ENCODE measurements at regions not wholly inside any gene's neighbourhood (a gene's known extent, or its start where the extent isn't known, plus 50 kb on each side); places are given as distances from the start of the nearest gene placed in this dataset.

DNA sequence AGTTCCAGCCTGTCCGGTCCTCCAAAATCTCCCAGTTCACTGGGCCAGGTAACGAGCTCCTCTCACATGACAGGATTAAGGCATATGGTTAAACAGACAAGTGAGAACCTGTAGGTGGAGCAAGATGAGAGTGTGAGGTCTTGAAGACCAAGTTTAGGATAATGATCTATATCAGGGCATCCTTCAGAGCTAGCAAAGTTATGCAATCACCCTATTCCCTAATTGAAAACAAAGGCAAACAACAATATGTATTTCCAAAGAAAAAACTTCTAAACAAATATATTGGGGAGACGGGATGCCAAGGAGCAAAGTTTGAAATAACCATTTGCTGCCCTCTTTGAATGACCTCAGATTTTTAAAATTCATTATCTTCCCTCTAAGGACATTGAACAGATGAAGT is 571.2 kb downstream of the BCL11B start:
- H3K4me1 ChIP-seq (replicated peaks), result no peaks in the 10 kb centered on the region
- WGBS, result 57% methylated on average over 3 of the region's 3 CpGs
- no peak overlapping the region for H3K4me3 ChIP-seq
- no peaks in the 10 kb centered on the region for H3K9me3 ChIP-seq
- DNase-seq (ENCODE audit: low spot score), result no peak
- no peak overlapping the region for H3K27ac ChIP-seq
- TF ChIP-seq POLR2A (IDR thresholded peaks at IDR 0.05) (no peak), POLR2AphosphoS5 (IDR thresholded peaks at IDR 0.05) (no peak)
- TF ChIP-seq, protein P1, sequence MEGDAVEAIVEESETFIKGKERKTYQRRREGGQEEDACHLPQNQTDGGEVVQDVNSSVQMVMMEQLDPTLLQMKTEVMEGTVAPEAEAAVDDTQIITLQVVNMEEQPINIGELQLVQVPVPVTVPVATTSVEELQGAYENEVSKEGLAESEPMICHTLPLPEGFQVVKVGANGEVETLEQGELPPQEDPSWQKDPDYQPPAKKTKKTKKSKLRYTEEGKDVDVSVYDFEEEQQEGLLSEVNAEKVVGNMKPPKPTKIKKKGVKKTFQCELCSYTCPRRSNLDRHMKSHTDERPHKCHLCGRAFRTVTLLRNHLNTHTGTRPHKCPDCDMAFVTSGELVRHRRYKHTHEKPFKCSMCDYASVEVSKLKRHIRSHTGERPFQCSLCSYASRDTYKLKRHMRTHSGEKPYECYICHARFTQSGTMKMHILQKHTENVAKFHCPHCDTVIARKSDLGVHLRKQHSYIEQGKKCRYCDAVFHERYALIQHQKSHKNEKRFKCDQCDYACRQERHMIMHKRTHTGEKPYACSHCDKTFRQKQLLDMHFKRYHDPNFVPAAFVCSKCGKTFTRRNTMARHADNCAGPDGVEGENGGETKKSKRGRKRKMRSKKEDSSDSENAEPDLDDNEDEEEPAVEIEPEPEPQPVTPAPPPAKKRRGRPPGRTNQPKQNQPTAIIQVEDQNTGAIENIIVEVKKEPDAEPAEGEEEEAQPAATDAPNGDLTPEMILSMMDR (IDR thresholded peaks at IDR 0.05), result no peak
- intact Hi-C loops (cut with DNase I), result no loop called here
- no peaks in the 10 kb centered on the region for H3K36me3 ChIP-seq
- H3K27me3 ChIP-seq (replicated peaks; ENCODE audit: insufficient read depth), result no peaks in the 10 kb centered on the region

DNA sequence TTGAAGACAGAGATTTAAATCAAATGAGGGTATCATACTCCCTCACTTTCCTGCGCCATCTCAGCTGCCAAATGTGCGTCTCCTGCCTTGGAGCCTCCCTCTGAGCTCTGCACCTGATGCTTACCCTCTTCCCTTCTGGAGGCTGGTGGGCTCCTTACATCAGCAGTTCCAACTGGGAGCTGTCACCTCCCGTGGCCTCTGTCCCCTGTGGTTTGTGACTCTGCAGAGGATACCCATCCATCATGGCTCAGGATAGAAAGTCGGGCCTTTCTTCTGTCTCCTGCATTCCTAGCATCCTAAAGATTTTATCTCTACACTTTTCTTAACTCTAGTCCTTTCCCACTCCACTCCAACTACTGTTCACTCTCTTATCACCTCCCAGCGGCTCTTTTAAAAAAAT is 570.6 kb downstream of the BCL11B start:
- H3K36me3 ChIP-seq, result no peaks in the 10 kb centered on the region

DNA sequence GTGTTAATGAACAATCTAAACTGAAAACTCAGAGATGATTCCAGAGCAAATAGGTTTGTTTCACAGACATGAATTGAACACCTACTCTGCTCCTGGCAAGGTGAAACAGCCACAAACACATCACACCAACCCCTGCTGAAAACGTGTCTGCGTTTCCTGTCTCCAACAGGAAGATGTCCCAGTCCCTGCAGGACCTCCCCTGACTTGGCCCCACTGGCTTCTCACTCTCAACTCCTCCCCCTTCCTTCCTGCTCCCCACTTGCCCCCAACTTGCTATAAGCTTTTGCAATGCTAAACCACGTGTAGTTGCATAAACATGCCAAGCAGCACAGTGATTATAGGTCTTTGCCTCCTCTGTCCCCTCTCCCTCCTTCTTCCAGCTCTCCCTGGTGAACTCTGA is 567.6 kb downstream of the BCL11B start:
- no peaks in the 10 kb centered on the region for H3K9me3 ChIP-seq
- no peaks in the 10 kb centered on the region for H3K4me1 ChIP-seq (replicated peaks)
- TF ChIP-seq POLR2A (IDR thresholded peaks at IDR 0.05) (no peak), POLR2AphosphoS5 (IDR thresholded peaks at IDR 0.05) (no peak)
- TF ChIP-seq, protein P1 (IDR thresholded peaks at IDR 0.05), result no peak
- intact Hi-C loops (cut with DNase I), result no loop called here
- no peak for DNase-seq (ENCODE audit: low spot score)
- H3K36me3 ChIP-seq, result no peaks in the 10 kb centered on the region
- no peaks in the 10 kb centered on the region for H3K27me3 ChIP-seq (replicated peaks; ENCODE audit: insufficient read depth)
- 14% methylated on average over 3 of the region's 3 CpGs for WGBS
- no peak overlapping the region for H3K4me3 ChIP-seq
- no peak overlapping the region for H3K27ac ChIP-seq

More for the DNA sequence above, 570.6 kb downstream of the BCL11B start:
- DNase-seq (ENCODE audit: low spot score), result no peak
- 69% methylated on average over 5 of the region's 5 CpGs for WGBS
- intact Hi-C loops (cut with DNase I), result no loop called here
- no peaks in the 10 kb centered on the region for H3K27me3 ChIP-seq (replicated peaks; ENCODE audit: insufficient read depth)
- H3K4me3 ChIP-seq, result no peak overlapping the region
- H3K27ac ChIP-seq, result no peak overlapping the region
- TF ChIP-seq POLR2A (IDR thresholded peaks at IDR 0.05), result no peak
- TF ChIP-seq, protein P1 (IDR thresholded peaks at IDR 0.05), result no peak
- no peak for TF ChIP-seq POLR2AphosphoS5 (IDR thresholded peaks at IDR 0.05)
- no peaks in the 10 kb centered on the region for H3K4me1 ChIP-seq (replicated peaks)
- H3K9me3 ChIP-seq, result no peaks in the 10 kb centered on the region

DNA sequence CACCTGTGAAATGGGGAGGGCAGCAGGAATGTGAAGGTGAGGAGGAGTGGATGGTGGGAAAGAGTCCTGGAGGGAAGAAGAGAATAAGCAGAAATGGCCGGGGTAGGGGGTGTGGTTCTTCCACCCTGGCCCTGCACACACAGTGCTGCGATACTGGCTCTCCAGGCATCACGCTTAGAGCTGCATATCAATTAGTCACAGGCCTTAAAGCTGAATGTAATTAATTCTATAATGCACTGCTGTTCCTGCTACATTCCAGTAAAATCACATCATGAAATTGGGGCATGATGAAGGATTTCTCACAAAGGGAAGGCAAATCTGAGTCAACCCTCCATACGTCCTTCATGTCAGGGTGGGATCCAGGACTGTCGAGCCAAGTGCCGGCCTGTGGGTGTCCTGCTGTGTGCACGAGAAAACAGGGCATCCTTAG is 566.1 kb downstream of the BCL11B start:
- no peak for DNase-seq (ENCODE audit: low spot score)
- 53% methylated on average over 7 of the region's 7 CpGs for WGBS
- no peaks in the 10 kb centered on the region for H3K36me3 ChIP-seq
- H3K27ac ChIP-seq, result no peak overlapping the region
- no peaks in the 10 kb centered on the region for H3K4me1 ChIP-seq (replicated peaks)
- intact Hi-C loops (cut with DNase I), result no loop called here
- TF ChIP-seq POLR2AphosphoS5 (IDR thresholded peaks at IDR 0.05), result no peak
- TF ChIP-seq POLR2A (IDR thresholded peaks at IDR 0.05), result no peak
- TF ChIP-seq, protein P1 (IDR thresholded peaks at IDR 0.05), result no peak
- H3K27me3 ChIP-seq (replicated peaks; ENCODE audit: insufficient read depth), result no peaks in the 10 kb centered on the region
- no peaks in the 10 kb centered on the region for H3K9me3 ChIP-seq
- no peak overlapping the region for H3K4me3 ChIP-seq

DNA sequence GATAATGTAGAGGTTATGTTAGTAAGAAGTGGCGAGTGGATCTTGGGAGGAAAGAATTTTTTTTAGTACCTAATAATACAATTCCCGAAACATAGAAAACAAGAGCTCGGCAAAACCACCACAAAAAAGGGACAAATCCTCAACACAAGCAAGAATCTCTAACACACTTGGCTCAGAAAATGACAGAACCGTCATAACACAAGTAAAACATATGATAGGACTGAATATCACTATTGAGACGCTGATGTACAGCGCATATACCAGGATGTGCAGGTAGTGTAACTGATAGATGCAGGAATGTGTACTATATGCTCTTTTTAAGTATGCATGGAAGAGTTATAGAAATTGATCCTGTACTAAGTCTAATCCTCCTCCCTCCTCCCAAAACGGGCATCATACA is 564.5 kb downstream of the BCL11B start:
- DNase-seq (ENCODE audit: low spot score), result no peak
- TF ChIP-seq POLR2AphosphoS5 (IDR thresholded peaks at IDR 0.05) (no peak), POLR2A (IDR thresholded peaks at IDR 0.05) (no peak)
- TF ChIP-seq, protein P1 (IDR thresholded peaks at IDR 0.05), result no peak
- Histone ChIP-seq H3K36me3 (no peaks in the 10 kb centered on the region), H3K9me3 (no peaks in the 10 kb centered on the region), H3K4me3 (no peak overlapping the region), H3K27me3 (replicated peaks; ENCODE audit: insufficient read depth) (no peaks in the 10 kb centered on the region), H3K27ac (no peak overlapping the region), H3K4me1 (replicated peaks) (no peaks in the 10 kb centered on the region)
- intact Hi-C loops (cut with DNase I), result no loop called here
- 92% methylated on average over 7 of the region's 7 CpGs for WGBS

Data from prostate gland (tissue), 2 donors.